GM19043 (cell line): ENCODE measurements at regions not wholly inside any gene's neighbourhood (a gene's known extent, or its start where the extent isn't known, plus 50 kb on each side); places are given as distances from the start of the nearest gene placed in this dataset.

Source experiments
- ATAC-seq: cut with Tn5 transposase; IDR thresholded peaks from one replicate; pipeline ENCODE4 v1.9.1; 2021; ENCODE audit warnings: low read depth; ENCODE audit not compliant: unreplicated experiment

GRCh38 chr1:73136975-73137374, 854.6 kb upstream of the NEGR1 start:
- no peak for ATAC-seq

DNA sequence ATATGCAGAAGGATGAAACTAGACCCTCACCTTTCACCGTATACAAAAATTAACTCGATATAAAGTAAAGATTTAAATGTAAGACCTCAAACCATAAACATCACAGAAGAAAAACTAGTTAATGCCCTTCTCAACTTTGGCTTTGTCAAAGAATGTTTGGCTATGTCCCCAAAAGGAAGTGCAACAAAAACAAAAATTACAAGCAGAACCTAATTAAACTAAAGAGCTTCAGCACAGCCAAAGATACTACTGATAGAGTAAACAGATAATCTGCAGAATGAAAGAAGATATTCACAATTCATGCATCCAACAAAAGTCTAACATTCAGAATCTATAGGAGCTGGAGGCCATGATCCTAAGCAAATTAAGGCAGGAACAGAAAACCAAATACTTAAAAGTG, 824.6 kb upstream of the NEGR1 start:
- ATAC-seq = no peak

- ATAC-seq = no peak
Measured at GRCh38 chr1:73105755-73106154, 823.4 kb upstream of the NEGR1 start.

DNA sequence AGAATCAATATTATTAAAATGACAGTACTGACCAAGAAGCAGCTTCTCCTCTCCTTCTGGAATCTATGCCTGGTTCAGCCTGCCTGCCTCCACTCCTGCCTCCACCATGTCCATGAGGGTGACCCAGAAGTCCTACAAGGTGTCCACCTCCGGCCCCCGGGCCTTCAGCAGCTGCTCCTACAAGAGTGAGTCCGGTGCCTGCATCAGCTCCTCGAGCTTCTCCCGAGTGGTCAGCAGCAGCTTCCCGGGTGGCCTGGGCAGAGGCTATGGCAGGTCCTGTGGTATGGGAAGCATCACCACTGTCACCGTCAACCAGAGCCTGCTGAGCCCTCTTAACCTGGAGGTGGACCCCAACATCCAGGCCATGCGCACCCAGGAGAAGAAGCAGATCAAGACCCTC, 822.4 kb upstream of the NEGR1 start:
- no peak for ATAC-seq

DNA sequence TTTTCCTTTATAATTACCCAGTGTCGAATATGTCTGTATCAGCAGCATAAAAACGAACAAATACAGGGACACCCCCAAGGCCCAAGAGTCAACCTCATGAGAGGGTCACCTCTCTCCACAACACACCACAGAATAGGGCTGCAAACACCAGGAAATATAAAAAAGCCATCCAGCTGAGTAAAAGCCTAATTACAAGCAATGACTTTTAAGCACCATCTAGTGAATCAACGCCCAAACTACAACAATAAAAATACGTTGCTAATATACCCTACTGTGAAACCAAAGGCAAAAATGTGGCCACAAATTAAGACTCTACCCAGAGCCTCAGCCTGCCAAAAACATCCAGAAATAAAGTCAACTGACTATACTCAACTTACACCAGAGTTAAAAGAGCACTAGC, 817.9 kb upstream of the NEGR1 start:
- ATAC-seq = no peak

DNA sequence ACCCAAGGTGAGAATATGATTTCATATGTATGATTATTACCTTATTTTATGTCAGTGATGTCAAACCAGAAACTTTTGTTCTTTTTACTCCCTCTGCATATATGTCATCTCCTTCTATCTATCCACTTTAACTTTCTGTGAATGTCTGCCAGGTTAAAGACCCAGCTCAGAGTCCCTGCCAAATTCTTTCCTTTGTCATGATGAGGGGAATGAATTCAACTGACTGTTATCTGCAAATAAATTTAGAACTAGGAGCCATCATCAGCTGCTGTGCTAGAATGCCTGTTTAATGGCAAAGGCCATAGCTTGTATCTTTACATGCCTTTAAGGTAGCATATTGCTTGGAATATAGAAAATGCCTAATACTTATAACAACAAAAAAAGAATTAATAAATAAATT, 815.6 kb upstream of the NEGR1 start:
- ATAC-seq = no peak

- ATAC-seq = no peak
Measured at GRCh38 chr1:73096841-73097240, 814.5 kb upstream of the NEGR1 start.

DNA sequence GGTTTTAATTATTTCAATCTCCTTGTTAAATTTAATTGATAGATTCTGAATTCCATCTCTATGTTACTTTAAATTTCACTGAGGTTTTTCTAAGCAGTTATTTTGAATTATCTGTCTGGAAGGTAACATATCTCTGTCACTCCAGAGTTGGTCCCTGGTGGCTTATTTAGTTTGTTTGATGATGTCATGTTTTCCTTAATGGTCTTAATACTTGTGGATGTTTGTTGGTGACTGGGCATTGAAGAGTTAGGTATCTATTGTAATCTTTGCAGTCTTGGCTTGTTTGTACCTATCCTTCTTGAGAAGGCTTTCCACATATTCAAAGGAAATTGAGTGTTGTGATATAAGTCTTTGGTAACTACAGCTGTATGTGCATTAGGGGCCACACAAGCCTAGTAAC, 810.0 kb upstream of the NEGR1 start:
- ATAC-seq = no peak

GRCh38 chr1:73066866-73067265, 784.5 kb upstream of the NEGR1 start:
- ATAC-seq = no peak

- no peak for ATAC-seq
Measured at GRCh38 chr1:73065339-73066041, 783.2 kb upstream of the NEGR1 start.

- ATAC-seq = no peak
Measured at GRCh38 chr1:73056826-73057225, 774.5 kb upstream of the NEGR1 start.

- ATAC-seq = no peak
Measured at GRCh38 chr1:73044241-73045036, 762.1 kb upstream of the NEGR1 start.

GRCh38 chr1:73042403-73042802, 760.1 kb upstream of the NEGR1 start:
- ATAC-seq = no peak

DNA sequence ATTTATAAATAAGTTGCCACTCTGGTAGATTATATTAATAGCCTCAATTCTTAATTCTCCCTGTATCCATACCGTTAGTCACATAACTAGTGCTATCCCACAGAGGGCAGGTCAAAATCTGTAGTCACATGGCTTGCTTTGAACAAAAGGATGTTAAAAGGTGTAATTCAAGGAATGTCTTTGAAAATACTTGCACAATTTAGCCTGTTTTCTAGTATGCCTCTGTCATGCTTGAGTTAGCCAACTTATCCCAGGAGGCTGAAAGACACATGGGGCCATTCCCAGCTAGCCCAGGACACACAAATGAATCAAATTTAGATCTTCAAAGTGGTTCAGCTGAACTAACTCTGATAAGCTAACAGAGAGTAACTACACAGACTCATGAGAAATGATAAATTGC, 758.5 kb upstream of the NEGR1 start:
- ATAC-seq = no peak

GRCh38 chr1:73034271-73034670, 751.9 kb upstream of the NEGR1 start:
- no peak for ATAC-seq

- no peak for ATAC-seq
Measured at GRCh38 chr1:73033640-73034039, 751.3 kb upstream of the NEGR1 start.

DNA sequence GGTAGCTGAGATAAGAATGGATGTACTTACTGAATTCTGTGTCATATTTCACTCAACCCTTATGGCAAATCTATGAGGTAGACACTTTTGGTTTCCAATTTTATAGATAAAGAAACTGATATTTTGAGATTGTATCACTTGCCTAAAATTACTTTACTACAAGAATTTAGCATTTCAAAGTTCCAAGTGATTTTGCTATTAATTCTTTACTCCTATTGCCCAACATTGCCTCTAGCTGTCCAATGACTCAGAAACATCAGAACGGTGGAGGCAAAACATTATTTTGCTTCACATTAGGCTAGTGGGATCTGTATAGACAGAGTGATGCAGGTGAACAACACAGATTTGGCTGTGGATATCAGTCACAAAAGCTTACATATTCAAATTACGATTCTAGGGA, 747.2 kb upstream of the NEGR1 start:
- no peak for ATAC-seq

DNA sequence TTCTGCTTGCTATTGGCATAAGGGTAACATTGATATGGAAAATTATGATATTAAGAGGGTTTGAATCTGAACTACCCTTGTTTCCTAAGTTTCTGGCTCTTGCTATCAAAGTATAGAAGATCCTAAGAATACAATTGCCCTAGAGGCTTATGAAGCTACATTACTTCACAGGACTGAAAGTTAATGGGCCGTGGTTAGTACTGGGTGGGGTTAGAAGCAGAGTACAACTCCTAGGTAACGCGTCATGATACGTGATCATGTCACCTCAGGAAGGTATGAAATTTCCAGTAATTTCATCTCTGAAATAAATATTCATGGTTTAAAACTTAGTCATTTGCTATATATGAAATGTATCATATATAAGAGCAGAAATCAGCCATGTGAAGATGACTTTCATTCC, 743.8 kb upstream of the NEGR1 start:
- ATAC-seq = no peak

GRCh38 chr1:73009938-73010337, 727.6 kb upstream of the NEGR1 start:
- no peak for ATAC-seq

DNA sequence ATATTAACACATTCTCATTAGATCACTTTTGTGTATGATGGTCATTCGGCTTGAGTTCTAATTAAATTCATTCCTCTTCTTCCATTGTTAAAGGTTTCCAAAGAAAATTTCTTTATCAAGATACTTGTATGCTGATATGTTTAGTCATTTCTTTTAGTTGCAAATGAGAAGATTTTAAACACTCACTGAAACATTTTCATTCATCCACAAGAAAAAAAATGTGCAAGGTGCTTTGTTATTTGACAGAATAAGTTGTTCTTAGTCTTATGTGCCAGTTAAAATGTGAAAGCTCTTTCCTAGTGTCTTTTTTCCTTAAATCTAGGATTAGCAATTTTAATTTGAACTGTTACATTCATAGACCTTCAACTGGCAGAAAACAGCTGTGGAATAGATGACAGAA, 727.0 kb upstream of the NEGR1 start:
- ATAC-seq = no peak

- no peak for ATAC-seq
Measured at GRCh38 chr1:72997624-72998023, 715.3 kb upstream of the NEGR1 start.

DNA sequence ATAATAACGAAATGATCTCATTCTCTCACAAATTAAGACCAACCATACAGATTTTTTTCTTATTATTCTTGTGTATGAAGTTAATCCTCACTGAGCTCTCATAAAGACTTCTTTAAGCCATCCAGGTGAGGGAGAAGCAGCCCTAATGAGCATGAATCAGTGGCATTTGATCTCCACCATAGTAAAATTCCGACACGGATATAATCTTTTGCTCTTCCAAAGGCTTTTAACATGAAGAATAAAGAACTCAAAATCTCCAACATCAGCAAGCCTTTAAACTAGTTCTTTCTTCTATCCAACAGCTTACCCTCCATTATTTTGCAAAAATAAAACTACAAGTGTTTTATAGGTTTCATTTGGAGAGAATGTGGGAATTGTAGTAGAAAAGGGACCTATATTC, 714.7 kb upstream of the NEGR1 start:
- ATAC-seq = no peak
